HepG2 (cell line): ENCODE measurements at regions not wholly inside any gene's neighbourhood (a gene's known extent, or its start where the extent isn't known, plus 50 kb on each side); places are given as distances from the start of the nearest gene placed in this dataset.

Experiments
- ATAC-seq: fragments of 200-7000 bp; cut with Tn5 transposase; 3 replicates; pipeline ENCODE4 v1.9.1; 2020; ENCODE audit warnings: mild to moderate bottlenecking, moderate library complexity
- BruUV-seq: library from RNA; stranded (reverse); fragments of 400-500 nt; replicated peaks from 2 replicates; lab custom pipeline; 2021; lab: Mats Ljungman, UMichigan
- CTCF ChIA-PET: fragments of 300-600 bp; formaldehyde crosslinking; extraction: SDS; loops from one replicate; lab custom pipeline; 2021; ENCODE audit warnings: low total read pairs, inconsistent platforms, low intra/inter-chr PET ratio; lab: Yijun Ruan, JAX
- POLR2A ChIA-PET: fragments of 350-600 bp; sonication (Branson Sonifier 250); formaldehyde crosslinking; loops from one replicate; lab custom pipeline; 2020; ENCODE audit warnings: antibody characterized with exemption, inconsistent platforms; lab: Yijun Ruan, JAX
- DNase-seq: peaks from one replicate; pipeline ENCODE4 v3.0.0-alpha.2; 2015; ENCODE audit warnings: low spot score
- FAIRE-seq: peaks from 3 replicates; lab custom pipeline; 2011; peaks lifted over from hg19 to GRCh38; lab: Jason Lieb, UNC
- H2AFZ ChIP-seq: one replicate; pipeline ENCODE4 v1.6.1; 2011; ENCODE audit warnings: low read length, inconsistent platforms
- H3K27ac ChIP-seq: fragments of 300-600 bp; 3 replicates; pipeline ENCODE4 v1.8.0; 2011; ENCODE audit warnings: mixed run types, mild to moderate bottlenecking, mixed read lengths, low read length, inconsistent platforms; ENCODE audit not compliant: insufficient read depth; ENCODE audit errors: extremely low read length
- H3K27me3 ChIP-seq, 2 experiments: fragments of 200-600 bp in 1 of 2; 2 replicates in 1 of 2; 3 replicates in 1 of 2; pipeline versions ENCODE4 v1.6.0 to v1.8.0; 2011; ENCODE audit warnings: low read length in 2 of 2, mild to moderate bottlenecking in 2 of 2, moderate library complexity in 2 of 2, inconsistent platforms in 1 of 2; ENCODE audit not compliant: insufficient read depth in 2 of 2, control insufficient read depth in 1 of 2
- H3K36me3 ChIP-seq, 2 experiments: fragments of 200-600 bp in 1 of 2; replicated peaks in 1 of 2; 2 replicates in 1 of 2; 3 replicates in 1 of 2; pipeline versions ENCODE4 v1.5.1 to v1.8.0; 2011; ENCODE audit warnings: low read length in 2 of 2, inconsistent platforms in 1 of 2; ENCODE audit not compliant: insufficient read depth in 2 of 2, control insufficient read depth in 1 of 2
- H3K4me1 ChIP-seq: 2 replicates; pipeline ENCODE4 v1.5.1; 2012; ENCODE audit warnings: low read length, inconsistent platforms; ENCODE audit not compliant: insufficient read depth
- H3K4me2 ChIP-seq: 2 replicates; pipeline ENCODE4 v1.6.0; 2011; ENCODE audit warnings: low read depth, low read length, inconsistent platforms
- H3K4me3 ChIP-seq, 3 experiments: fragments of 200-600 bp in 1 of 3; sonication (generic), shearing (Covaris generic) in 1 of 3; replicated peaks in 1 of 3; 2 replicates each; pipeline ENCODE4 v1.5.1; 2011 to 2016; ENCODE audit warnings: low read length in 3 of 3, inconsistent platforms in 2 of 3, low read depth in 2 of 3, mild to moderate bottlenecking in 2 of 3, control low read depth in 1 of 3, mixed read lengths in 1 of 3; ENCODE audit not compliant: insufficient read depth in 1 of 3
- H3K79me2 ChIP-seq: one replicate; pipeline ENCODE4 v1.6.1; 2011; ENCODE audit warnings: low read length, inconsistent platforms; ENCODE audit not compliant: insufficient read depth
- H3K9ac ChIP-seq: 2 replicates; pipeline ENCODE4 v1.6.0; 2011; ENCODE audit warnings: mild to moderate bottlenecking, low read depth, low read length, inconsistent platforms; ENCODE audit not compliant: insufficient read depth
- H3K9me3 ChIP-seq: 2 replicates; pipeline ENCODE4 v1.5.1; 2012; ENCODE audit warnings: mild to moderate bottlenecking, low read length
- H4K20me1 ChIP-seq: 2 replicates; pipeline ENCODE4 v1.6.0; 2011; ENCODE audit warnings: inconsistent platforms, mild to moderate bottlenecking, low read length, moderate library complexity; ENCODE audit not compliant: insufficient read depth
- ARNT ChIP-seq: fragments of 450-650 bp; IDR thresholded peaks from 2 replicates; pipeline ENCODE4 v1.6.1; 2017
- EED ChIP-seq: sonication (generic); formaldehyde crosslinking; IDR thresholded peaks from 2 replicates; pipeline ENCODE4 v1.5.0; 2020; ENCODE audit warnings: mild to moderate bottlenecking, missing genetic modification reagents
- MAFK ChIP-seq, 2 experiments: IDR thresholded peaks in 1 of 2; conservative IDR thresholded peaks in 1 of 2; 2 replicates each; pipeline ENCODE4 v1.6.1; 2011; ENCODE audit warnings: improper control_type of control experiment in 2 of 2, low read length in 2 of 2
- ZFP36 ChIP-seq: fragments of 150-350 bp; IDR thresholded peaks from 2 replicates; pipeline ENCODE4 v1.6.1; 2018; ENCODE audit warnings: borderline replicate concordance, low read length, low read depth; ENCODE audit not compliant: partially characterized antibody
- ZNF614 ChIP-seq: IDR thresholded peaks from 2 replicates; pipeline ENCODE4 v1.6.1; 2018; ENCODE audit warnings: missing biosample characterization, missing genetic modification reagents, inconsistent platforms, borderline replicate concordance
- WGBS: methylation state at CpG from one replicate; pipeline ENCODE4 v1.1.6; 2017; ENCODE audit warnings: low lambda C conversion rate; 5-methylcytosine and 5-hydroxymethylcytosine counted together
- in situ Hi-C: cut with HindIII; loops from 2 replicates; pipeline ENCODE4 v1.10.0; 2017; ENCODE audit warnings: low pct_unique_long_range_greater_than_20kb; ENCODE audit not compliant: extremely low pct_ligation_motif_present
- intact Hi-C: fragments of 100-400 bp; cut with micrococcal nuclease; formaldehyde crosslinking; loops from one replicate; pipeline ENCODE4 v1.10.0; 2022; ENCODE audit not compliant: unreplicated experiment
- TF ChIP-seq, protein P1 (sequence below): sonication (generic); formaldehyde crosslinking; IDR thresholded peaks from 2 replicates; pipeline ENCODE4 v1.5.0; 2020; ENCODE audit warnings: mild to moderate bottlenecking, missing genetic modification reagents

DNA sequence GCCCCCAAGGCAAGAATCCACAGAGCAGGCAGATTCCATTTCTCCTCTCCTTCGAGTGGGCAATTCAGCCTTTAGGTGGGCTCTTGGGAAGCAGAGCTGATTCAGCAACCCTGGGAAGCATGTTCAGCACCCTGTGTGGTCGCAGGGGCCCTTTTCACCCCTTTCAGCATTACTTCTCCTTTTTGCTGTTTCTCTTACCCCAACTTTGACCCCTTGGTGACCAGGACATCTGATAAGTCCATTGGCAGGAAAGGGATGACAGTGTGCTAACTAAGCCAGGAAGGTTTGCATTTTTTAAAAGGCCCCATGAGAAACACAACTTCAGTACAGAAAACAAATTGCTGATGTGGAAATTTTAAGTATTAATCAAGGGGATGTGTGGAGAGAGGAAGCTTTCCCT, 283.7 kb upstream of the NRP1 start:
- Histone ChIP-seq H3K79me2 (no peaks in the 10 kb centered on the region), H3K4me3 (no peak overlapping the region), H3K36me3 (no peaks in the 10 kb centered on the region), H3K27me3 (no peaks in the 10 kb centered on the region; a peak in 3 of 5 replicates), H3K9ac (no peak overlapping the region), H3K27ac (no peak overlapping the region), H3K4me2 (no peak overlapping the region), H3K4me1 (no peaks in the 10 kb centered on the region), H3K9me3 (no peaks in the 10 kb centered on the region), H2AFZ (no peak overlapping the region), H4K20me1 (no peaks in the 10 kb centered on the region)
- 0% methylated on average over 1 of the region's 2 CpGs for WGBS
- no peak for ATAC-seq
- in situ Hi-C loops = no loop called here
- ChIA-PET POLR2A (no interaction called here), CTCF (no interaction called here)
- no TSS peak for BruUV-seq
- TF ChIP-seq ARNT (no peak), EED (CRISPR knock-in tag) (no peak), MAFK (conservative IDR thresholded peaks at IDR 0.05 in 1 of 2, IDR thresholded peaks at IDR 0.05 in 1 of 2; ENCODE audit: low read length in 2 of 2) (peak in 1 of 2 experiments; percentile 14; a peak in 1 of 4 replicates), ZFP36 (no peak), ZNF614 (CRISPR knock-in tag) (no peak)
- TF ChIP-seq, protein P1, sequence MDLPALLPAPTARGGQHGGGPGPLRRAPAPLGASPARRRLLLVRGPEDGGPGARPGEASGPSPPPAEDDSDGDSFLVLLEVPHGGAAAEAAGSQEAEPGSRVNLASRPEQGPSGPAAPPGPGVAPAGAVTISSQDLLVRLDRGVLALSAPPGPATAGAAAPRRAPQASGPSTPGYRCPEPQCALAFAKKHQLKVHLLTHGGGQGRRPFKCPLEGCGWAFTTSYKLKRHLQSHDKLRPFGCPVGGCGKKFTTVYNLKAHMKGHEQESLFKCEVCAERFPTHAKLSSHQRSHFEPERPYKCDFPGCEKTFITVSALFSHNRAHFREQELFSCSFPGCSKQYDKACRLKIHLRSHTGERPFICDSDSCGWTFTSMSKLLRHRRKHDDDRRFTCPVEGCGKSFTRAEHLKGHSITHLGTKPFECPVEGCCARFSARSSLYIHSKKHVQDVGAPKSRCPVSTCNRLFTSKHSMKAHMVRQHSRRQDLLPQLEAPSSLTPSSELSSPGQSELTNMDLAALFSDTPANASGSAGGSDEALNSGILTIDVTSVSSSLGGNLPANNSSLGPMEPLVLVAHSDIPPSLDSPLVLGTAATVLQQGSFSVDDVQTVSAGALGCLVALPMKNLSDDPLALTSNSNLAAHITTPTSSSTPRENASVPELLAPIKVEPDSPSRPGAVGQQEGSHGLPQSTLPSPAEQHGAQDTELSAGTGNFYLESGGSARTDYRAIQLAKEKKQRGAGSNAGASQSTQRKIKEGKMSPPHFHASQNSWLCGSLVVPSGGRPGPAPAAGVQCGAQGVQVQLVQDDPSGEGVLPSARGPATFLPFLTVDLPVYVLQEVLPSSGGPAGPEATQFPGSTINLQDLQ (CRISPR knock-in tag) = no peak
- intact Hi-C loops = no loop called here
- no peak for DNase-seq
- FAIRE-seq = no peak
